Peyer's patch (tissue), 4 donors: ENCODE measurements at regions not wholly inside any gene's neighbourhood (a gene's known extent, or its start where the extent isn't known, plus 50 kb on each side); places are given as distances from the start of the nearest gene placed in this dataset.

Experiments used
- POLR2A ChIP-seq, 2 donors: fragments of 450-650 bp; IDR thresholded peaks; one replicate each; pipeline ENCODE4 v1.5.1; 2017; ENCODE audit warnings: antibody characterized with exemption in 2 of 2, mild to moderate bottlenecking in 2 of 2, moderate library complexity in 2 of 2
- TF ChIP-seq, protein P1 (sequence below), 6 experiments: fragments of 450-650 bp in 4 of 6; fragments of 200-600 bp in 2 of 6; sonication (generic) in 1 of 6; IDR thresholded peaks; one replicate each; pipeline ENCODE4 v1.5.1; 2017 to 2019; ENCODE audit warnings: antibody characterized with exemption in 6 of 6, mild to moderate bottlenecking in 3 of 6, moderate library complexity in 1 of 6

DNA sequence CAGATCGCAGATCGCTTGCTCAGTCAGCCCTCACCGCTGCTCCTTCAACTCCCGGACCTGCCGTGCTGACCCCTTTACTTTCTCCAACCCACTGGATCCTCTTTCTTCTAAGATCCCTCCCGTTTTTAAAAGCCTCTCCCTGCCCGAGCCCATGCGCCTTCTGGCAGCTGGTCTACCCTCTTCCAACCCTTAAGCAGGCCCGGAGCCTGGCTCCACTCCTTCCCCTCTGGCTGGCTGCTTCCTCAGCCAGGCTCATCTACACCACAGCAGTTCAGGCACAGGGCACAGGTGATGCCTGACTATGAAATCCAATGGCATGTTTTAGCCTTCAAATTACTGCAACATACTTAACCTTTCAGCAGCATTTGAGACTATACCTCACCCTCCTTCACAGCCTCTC is 63.8 kb upstream of the PABPC3 start:
- TF ChIP-seq, protein P1, sequence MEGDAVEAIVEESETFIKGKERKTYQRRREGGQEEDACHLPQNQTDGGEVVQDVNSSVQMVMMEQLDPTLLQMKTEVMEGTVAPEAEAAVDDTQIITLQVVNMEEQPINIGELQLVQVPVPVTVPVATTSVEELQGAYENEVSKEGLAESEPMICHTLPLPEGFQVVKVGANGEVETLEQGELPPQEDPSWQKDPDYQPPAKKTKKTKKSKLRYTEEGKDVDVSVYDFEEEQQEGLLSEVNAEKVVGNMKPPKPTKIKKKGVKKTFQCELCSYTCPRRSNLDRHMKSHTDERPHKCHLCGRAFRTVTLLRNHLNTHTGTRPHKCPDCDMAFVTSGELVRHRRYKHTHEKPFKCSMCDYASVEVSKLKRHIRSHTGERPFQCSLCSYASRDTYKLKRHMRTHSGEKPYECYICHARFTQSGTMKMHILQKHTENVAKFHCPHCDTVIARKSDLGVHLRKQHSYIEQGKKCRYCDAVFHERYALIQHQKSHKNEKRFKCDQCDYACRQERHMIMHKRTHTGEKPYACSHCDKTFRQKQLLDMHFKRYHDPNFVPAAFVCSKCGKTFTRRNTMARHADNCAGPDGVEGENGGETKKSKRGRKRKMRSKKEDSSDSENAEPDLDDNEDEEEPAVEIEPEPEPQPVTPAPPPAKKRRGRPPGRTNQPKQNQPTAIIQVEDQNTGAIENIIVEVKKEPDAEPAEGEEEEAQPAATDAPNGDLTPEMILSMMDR (IDR thresholded peaks at IDR 0.05) = no peak
- no peak for TF ChIP-seq POLR2A (IDR thresholded peaks at IDR 0.05)
